NOMO-1 treated with DMSO at 0.1 percent for 48 hours (cell line): ENCODE measurements at regions not wholly inside any gene's neighbourhood (a gene's known extent, or its start where the extent isn't known, plus 50 kb on each side); places are given as distances from the start of the nearest gene placed in this dataset.
"Not testable (repeated sequence)": the region's sequence is repeated elsewhere in the genome, so short reads cannot be mapped to it uniquely, and the experiment has no call there.

ENCODE experiments used
- DNase-seq: peaks from one replicate; lab custom pipeline; 2025; ENCODE audit not compliant: unreplicated experiment; lab: John Stamatoyannopoulos, UW

DNA sequence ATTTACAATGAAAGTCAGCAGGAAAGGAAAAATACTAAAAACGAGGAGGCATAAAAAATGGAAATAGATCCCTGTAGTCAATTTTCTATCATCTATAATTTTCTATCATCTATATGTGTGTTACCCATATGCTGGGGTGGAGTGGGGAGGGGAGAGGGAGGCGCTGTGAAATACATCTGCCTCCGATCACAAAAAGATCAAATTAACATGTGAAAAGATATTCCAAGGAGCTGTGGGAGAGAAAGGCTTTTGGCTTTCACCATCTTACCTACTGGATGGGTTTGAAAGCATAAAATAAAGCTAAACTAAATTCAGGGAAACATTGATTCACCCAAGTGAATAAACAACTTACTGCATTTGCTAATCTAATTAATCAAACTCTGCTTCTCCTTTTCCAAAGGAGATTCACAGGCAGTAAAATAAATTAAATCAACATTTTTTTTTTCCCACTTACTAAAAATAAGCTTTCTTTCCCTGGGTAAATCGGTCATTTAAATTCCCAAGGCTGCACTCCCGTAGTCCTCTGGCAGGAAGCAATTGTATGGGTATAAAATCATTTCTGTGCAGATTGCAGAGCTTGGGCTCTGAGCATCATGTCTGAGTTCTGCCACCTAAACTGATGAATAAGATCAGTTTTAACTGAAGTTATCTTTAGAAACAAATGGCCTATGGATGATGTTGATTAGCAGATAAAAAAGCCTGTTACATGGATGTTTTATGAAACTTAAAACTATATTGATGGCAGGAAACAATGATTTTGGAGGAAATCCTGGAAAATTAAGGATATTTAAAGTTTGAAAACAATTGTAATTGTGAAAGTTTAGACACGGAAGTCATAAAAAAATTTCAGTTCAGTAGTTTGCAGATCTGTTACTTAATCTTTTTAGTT is 147.9 kb downstream of the SOX4 start:
- DNase-seq: no peak

DNA sequence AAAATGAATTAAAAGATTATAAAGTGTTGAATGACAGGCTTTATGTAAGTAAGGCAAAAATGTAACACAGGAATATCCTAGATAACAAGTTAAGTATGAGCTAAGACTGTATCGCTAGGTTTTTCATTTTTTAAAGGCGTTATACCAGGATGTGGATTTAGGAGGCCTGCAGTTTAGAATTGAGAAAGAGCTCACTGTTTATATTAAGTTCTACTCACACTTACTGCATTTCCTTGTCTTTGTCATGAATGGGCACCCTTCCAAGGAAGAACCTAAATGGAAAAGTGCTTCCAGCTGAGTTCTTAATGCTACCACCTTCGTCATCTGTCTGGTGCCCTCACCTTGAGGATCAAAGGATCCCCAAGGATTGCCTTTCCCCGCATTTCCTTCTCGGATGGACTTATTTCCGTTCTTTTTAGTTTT is 148.7 kb downstream of the SOX4 start:
- no peak for DNase-seq

DNA sequence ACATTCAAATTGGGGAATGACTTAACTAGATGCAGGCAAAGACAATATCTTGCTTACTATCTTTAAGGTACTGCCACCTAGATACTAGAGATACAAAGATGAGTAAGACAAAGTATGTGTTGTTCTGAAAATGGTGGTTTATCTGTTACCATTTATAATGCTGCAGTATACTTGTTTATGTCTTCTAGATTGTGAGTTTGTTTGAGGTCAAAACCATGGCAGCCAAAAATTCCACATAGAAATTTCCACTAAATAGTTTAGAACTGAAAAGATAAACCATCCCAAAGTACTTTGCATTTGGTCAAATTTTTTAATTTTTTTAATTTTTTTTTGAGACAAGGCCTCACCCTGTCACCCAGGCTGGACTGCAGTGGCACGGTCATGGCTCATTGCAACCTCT is 150.8 kb downstream of the SOX4 start:
- no peak for DNase-seq

DNA sequence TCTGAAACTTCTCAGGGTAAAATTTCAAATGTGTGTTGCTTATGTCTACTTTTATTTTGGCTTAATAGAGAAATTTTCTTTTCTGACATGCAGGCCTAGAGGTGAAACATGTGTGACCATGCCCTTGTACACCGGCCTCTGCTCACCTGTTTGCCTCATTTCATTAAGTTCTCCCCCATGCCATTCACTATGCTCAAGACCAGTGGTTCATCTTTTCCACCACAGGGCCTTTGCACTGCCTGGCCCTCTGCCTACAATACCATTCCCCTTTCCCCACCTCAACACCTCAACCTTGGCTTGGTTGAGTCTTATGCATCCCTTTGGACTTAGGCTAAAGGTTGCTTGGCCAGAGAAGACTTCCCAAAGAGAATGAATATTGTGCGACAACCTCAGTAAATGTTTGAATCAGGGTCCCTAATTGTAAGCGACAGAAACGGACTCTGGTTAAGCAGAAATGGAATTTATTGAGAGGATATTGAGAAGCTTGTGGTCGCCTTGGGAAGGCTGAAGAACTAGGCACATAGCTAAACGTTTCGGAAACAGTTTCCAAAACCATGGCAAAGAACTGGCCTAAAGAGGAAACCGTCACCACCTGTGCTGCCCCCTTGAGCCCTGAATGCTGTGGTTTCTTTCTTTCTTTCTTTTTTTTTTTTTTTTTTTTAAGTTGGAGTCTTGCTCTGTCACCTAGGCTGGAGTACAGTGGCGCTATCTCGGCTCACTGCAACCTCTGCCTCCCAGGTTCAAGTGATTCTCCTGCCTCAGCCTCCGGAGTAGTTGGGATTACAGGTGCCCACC is 152.2 kb downstream of the SOX4 start:
- no peak for DNase-seq

DNA sequence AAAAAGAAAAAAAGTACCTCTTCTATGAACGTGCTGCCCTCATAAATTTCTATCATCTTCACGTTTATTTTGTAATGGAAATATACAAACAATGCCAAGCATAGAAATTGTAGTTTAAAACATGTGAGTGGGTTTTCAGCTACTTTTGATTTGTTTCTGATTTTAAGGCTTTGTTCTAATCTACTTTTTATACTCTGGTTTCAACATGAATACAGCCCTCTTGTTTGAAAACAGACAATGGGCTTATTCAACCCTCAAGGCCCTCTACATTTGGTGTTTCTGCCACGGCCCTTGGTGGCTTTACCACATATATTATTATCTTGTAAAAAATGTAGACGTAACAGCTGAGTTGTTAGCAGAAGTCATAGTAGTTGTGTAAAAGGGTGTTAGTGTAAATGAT is 153.9 kb downstream of the SOX4 start:
- DNase-seq: no peak

DNA sequence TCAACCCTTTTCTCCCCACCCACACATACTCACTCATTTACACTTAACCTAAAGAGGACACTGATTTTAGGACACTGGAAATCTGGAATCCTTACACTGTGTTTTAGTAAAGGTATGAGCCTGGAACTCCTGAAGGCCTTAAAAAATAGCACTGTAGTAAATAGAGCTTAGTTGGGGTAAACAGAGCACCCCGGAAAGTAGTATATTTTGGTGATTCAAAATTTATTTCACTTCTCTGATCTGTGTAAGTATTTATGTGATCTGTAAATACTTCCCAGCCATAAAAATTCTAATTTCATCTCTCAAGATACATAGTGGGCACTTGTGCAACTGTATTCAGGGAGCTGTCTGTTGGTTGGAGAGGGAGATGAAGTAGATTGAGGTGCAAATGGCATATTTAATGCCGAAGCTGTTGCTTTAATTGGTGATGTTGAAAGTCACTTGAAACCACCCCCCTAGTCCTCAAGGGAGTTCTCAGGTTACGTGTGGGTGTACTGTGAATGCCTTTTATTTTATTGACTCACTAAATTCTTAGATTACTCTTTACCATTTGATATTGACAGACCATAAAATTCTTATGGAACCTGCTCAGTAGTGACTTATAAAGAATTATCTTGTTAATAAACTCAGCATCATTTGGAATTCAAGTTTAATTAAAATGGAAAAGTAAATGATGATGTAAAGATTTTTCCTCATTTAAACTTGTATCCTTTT is 154.9 kb downstream of the SOX4 start:
- no peak for DNase-seq

DNA sequence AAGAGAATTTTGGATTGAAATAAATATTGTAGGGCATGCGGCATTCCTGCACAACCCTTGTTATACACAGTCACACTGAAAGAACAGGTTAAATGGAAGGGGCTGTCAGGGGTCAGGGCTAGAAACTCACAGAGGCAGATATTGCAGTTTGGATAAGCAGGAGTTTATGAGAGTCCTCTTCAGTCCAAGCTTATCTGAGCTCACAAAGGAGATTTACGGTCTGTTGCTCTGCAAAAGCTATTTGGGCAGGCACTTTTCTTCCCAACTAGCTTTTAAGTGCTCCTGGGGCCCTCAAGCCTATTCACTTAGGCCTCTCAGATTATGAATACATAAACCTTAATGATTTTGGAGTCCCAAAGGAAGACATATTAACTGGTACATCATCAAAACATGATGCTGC is 156.2 kb downstream of the SOX4 start:
- DNase-seq: no peak

DNA sequence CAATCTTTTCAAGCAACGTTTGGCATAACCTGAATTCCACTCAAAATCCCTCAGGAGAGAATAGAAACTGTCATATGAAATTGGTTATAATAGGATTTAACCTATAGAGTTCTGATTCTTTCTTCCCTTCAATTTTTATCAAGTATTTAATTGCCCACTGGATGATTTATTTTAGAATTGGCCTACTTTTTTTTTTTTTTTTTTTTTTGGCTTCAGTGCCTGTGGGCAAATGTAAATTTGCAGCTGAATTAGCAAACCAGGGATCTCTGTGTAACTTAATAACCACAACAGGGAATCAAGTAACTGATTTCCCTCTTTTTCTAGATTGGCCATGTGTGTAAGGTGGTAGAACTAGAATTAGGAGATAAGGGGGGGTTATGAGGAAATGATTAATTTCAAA is 157.0 kb downstream of the SOX4 start:
- DNase-seq: no peak

DNA sequence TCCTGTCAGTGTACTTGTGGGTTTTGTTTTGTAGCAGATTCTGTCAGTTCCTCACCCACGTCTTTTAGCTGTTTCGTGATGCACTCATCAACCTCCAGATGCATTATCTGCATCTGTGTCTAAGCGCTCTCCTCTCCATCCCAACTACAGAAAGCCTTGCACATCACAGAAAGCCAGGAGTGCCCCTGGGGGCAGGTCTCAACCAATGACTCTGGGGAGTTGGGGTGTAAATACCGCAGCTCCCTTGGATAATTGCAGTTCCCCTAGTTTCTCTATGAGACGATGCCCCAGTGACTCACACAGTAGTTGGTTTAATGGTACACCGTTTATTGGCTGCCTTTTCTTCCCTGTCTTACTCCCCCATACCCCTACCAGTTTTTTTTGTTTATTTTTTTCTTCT is 158.1 kb downstream of the SOX4 start:
- no peak for DNase-seq

DNA sequence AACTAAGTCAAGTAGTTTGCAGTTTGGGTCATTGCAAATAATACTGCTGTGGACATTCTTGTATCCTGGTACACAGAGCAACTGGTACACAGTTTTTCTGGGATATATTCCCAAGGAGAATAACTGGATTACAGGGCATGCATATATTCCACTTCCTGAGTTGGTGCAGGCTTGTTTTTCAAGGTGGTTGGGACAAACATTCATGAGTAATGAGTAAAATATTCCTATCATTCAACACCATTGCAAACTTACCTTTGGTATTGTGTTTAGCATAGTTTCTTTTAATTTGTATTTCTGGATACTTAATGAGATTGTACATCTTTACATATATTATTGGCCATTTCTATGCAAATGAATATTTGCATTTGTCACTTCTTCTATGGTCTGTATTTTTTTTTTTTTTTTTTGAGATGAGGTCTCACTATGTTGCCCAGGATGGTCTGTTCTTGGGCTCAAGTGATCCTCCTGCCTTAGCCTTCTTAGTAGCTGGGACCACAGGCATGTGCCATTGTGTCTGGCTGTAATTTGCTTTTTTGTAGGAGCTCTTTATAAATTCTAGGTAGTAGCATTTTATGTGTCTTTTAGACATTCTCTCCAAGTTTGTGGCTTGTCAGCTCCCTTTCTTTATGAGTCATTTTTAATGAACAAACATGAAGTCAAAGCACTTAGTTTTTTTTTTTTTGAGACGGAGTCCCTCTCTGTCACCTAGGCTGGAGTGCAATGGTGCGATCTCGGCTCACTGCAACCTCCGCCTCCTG is 158.7 kb downstream of the SOX4 start:
- no peak for DNase-seq

DNA sequence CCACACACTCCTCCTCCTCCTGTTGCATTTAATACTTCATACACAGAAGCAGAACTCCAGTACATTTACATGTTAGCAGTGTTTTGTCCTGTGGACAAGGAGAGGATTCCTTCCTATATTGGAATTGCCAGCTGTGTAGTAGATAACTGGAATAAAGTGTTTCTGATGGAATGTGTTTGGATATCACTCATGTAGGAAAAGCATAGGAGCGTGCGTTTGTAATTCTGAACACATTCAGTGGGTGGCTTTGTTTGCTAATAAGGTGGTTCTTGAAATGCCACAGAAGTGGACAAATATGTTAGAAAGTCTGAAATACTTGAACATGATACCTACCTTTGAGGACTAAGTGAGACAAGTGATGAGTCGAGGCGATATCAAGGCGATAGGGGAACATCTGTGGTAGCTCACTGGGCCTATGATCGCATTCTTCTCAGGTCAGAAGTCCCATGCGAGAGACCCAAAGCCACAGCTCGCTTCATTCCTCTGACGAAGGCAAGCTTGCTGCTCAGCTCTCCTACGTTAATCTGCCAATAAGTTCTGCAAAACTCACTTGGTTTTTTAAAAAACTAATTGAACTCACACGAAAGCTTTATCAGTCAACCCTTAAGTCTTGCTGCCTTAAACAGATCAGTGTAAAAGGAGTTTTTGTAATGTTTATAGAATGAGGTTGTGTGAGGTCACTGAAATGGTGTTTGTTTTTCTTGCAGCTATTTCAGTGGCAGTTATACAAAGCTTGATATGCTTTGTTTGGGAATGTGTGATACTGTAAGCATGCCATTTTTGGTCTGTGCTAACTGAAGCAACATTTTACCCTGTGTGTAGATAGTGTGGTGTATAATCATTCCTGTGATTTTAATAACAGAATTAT is 159.9 kb downstream of the SOX4 start:
- no peak for DNase-seq

DNA sequence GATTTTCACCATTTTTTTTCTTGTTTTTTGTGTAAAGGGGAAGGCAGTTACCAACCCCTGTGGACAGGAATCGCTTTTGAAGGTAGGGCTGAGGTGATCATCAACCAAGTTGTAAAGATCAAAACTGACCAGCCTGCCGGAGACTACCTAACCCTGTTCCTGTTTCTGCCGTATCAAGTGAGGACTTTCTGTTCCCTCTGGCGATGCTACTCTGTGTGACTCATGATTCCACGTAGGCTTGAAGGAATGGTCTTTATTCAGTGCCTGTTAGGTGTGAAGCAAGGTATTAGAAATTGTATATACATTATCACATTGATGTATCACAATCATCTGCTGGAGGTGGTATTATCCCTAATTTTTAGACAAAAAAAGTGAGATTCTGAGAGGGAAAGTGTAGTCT is 161.3 kb downstream of the SOX4 start:
- DNase-seq: peak; percentile 29

DNA sequence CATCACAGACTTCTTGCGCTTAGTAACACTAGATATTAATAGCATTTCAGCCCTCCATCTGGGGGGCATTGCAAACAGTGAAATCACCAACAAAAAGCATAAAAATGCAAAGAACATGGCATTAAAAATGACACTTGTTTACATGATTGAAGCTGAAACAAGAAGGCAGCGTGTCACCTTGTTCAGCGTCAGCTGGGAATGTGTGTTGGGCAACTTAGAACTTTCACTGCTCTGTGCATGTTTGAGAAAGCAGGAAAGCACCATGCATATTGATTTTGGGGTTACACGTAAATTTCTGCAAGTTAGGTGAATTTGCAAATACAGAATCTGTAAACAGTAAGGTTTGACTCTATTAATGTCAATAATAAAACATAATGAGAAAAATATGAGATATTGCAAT is 162.9 kb downstream of the SOX4 start:
- DNase-seq: no peak

DNA sequence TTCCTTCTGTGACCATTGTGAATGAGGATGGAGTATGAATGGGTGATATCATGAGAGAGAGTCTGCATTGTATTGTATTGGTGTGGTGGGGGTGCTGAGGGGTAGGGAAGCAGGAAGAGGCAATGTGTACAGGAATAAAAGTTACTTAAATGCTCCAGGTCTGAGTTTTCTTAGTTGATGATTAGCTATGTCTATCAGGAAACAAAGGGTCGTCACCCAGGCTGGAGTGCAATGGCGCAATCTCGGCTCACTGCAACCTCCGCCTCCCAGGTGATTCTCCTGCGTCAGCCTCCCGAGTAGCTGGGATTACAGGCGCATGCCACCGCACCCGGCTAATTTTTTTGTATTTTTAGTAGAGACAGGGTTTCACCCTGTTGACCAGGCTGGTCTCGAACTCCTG is 163.8 kb downstream of the SOX4 start:
- not testable (repeated sequence) for DNase-seq

DNA sequence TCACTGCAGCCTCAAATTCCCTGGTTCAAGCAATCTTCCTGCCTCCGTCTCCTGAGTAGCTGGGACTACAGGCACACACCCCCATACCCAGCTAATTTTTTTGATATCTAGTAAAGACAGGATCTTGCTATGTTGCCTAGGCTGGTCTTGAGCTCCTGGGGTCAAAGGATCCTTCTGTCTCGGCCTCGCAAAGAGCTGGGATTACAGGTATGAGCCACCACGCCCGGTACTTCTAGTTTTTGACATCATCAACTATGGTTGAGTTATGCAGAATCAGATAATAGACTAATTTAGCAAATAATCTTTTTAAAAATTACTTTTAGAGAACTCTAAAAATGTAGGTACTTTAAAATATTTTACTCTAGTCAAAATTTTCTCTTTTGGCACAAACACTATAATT is 166.2 kb downstream of the SOX4 start:
- DNase-seq: no peak

DNA sequence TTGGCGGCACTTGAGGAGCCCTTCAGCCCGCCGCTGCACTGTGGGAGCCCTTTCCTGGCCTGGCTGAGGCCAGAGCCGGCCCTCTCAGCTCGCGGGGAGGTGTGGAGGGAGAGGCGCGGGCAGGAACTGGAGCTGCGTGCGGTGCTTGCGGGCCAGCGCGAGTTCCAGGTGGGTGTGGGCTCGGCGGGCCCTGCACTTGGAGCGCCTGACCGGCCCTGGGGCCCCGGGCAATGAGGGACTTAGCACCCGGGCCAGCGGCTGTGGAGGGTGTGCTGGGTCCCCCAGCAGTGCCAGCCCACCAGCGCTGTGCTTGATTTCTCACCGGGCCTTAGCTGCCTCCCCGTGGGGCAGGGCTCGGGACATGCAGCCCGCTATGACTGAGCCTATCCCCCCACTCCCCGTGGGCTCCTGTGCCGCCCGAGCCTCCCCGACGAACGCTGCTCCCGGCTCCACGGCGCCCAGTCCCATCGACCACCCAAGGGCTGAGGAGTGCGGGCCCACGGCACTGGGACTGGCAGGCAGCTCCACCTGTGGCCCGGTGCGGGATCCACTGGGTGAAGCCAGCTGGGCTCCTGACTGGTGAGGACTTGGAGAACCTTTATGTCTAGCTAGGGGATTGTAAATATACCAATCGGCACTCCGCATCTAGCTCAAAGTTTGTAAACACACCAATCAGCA is 167.6 kb downstream of the SOX4 start:
- not testable (repeated sequence) for DNase-seq

DNA sequence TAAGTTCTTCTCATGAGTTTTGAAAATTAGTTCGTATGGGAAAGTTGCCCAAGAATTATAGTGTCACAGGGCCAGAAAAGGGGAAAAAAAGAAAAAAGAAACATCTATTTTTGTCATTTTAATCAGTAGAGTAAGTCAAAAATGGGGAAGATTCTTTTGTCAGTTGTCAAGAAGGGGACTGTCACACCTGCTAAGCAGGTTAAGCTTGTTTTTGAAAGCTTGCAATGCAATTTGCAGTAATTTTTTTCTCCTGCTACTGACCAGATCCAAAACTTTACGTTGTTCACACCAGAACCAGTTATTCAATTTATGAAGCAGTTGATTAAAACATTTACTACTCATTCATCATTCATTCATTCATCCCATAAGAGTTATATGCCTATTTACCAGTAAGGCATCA is 171.4 kb downstream of the SOX4 start:
- DNase-seq: no peak

DNA sequence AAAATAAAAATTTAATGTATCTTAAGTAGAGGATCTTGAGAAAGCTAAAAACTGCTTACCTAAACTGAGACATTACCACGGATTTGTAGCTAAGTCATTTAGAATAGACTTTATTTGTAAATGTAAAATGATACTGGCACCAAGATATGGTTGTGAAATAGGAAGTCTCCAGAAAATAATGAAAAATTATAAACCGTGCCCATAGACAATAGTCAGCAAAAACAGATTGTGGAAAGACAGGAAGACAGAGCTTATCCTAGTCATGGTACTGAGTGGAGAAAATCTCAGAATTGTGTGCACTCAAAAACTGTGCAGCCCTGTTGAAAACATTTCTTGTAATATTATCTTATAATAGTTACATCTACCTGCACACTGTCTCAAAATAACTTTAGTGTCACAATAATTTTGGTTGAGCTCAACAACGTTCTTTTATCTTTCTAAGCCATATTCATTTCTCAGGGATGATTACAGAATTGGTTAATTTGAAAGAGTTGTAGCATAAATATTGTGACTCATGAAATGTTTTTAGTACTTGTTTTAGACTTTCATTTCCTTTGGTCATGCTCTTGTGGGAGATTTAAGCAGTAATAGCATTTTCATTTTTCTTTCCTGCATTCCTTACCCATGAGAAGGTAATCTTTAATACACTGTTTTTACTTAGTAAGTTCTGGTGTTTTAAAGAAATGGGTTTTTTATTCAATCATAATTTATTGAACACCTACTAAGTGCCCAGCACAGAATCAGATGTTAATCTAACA is 174.5 kb downstream of the SOX4 start:
- DNase-seq: no peak

DNA sequence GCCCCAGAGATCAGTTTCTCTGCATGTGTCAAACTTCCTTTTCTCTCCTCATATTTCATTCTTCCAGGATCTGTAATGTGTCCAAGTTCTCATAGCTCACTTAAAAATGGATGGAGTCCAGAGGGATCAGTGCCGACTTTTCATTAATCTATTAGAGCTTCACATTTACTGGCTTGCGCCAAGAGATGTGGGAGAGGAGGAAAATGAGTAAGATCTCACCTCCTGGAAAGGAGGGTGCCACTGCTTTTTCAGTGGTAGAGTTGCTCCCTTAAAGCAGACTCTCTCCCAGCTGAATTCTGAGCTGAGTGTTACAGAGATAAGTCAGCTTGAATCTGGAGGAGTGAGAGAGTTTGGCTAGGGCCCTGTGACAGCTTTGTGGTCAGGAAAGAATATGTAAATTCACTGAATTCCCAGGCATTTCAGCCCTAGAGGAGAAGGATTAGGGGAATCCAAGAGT is 175.9 kb downstream of the SOX4 start:
- no peak for DNase-seq
